ENCODE measurements at regions not wholly inside any gene's neighbourhood (a gene's known extent, or its start where the extent isn't known, plus 50 kb on each side); places are given as distances from the start of the nearest gene placed in this dataset.

GRCh38 chr7:25790963-25791362, 361.0 kb upstream of the NFE2L3 start:
- no peak for DNase-seq

- no peak for DNase-seq
Observed at GRCh38 chr7:25792586-25792985, 359.4 kb upstream of the NFE2L3 start.

- DNase-seq, result no peak
Observed at GRCh38 chr7:25795824-25796235, 356.2 kb upstream of the NFE2L3 start.

GRCh38 chr7:25798344-25798743, 353.7 kb upstream of the NFE2L3 start:
- no peak for DNase-seq

- DNase-seq, result no peak
Observed at GRCh38 chr7:25801214-25801613, 350.8 kb upstream of the NFE2L3 start.

GRCh38 chr7:25802057-25802456, 349.9 kb upstream of the NFE2L3 start:
- DNase-seq, result no peak

- no peak for DNase-seq
Observed at GRCh38 chr7:25802473-25802872, 349.5 kb upstream of the NFE2L3 start.

GRCh38 chr7:25803117-25803887, 348.7 kb upstream of the NFE2L3 start:
- no peak for DNase-seq

GRCh38 chr7:25804154-25804553, 347.8 kb upstream of the NFE2L3 start:
- no peak for DNase-seq

GRCh38 chr7:25805027-25805687, 346.8 kb upstream of the NFE2L3 start:
- no peak for DNase-seq

- DNase-seq, result no peak
Observed at GRCh38 chr7:25807086-25807611, 344.8 kb upstream of the NFE2L3 start.

GRCh38 chr7:25809441-25809840, 342.6 kb upstream of the NFE2L3 start:
- DNase-seq, result no peak

GRCh38 chr7:25812086-25812850, 339.7 kb upstream of the NFE2L3 start:
- no peak for DNase-seq

- no peak for DNase-seq
Observed at GRCh38 chr7:25813381-25813780, 338.6 kb upstream of the NFE2L3 start.

GRCh38 chr7:25815711-25816110, 336.3 kb upstream of the NFE2L3 start:
- no peak for DNase-seq

GRCh38 chr7:25820432-25821040, 331.5 kb upstream of the NFE2L3 start:
- no peak for DNase-seq

GRCh38 chr7:25821225-25821624, 330.8 kb upstream of the NFE2L3 start:
- no peak for DNase-seq

- DNase-seq, result no peak
Observed at GRCh38 chr7:25822823-25823222, 329.2 kb upstream of the NFE2L3 start.

- no peak for DNase-seq
Observed at GRCh38 chr7:25823571-25823970, 328.4 kb upstream of the NFE2L3 start.

- no peak for DNase-seq
Observed at GRCh38 chr7:25828468-25828867, 323.5 kb upstream of the NFE2L3 start.

- DNase-seq, result no peak
Observed at GRCh38 chr7:25829663-25830062, 322.3 kb upstream of the NFE2L3 start.

GRCh38 chr7:25830215-25830614, 321.8 kb upstream of the NFE2L3 start:
- no peak for DNase-seq

GRCh38 chr7:25831062-25831691, 320.8 kb upstream of the NFE2L3 start:
- DNase-seq, result no peak

Data from stimulated activated CD4-positive, alpha-beta T cell treated with anti-CD3 and anti-CD28 coated beads, Interleukin-2, amount 100 ng/mL, for 48 hours (primary cell).